ENCODE measurements at regions not wholly inside any gene's neighbourhood (a gene's known extent, or its start where the extent isn't known, plus 50 kb on each side); places are given as distances from the start of the nearest gene placed in this dataset.

GRCh38 chr12:126908765-126909142, 1358.2 kb upstream of the TMEM132C start:
- TF ChIP-seq GATA2 (IDR thresholded peaks at IDR 0.05; ENCODE audit: low read depth, low read length), result no peak
- no peak for TF ChIP-seq GATA3 (IDR thresholded peaks at IDR 0.05; ENCODE audit: low read depth, low read length)

Measured in SH-SY5Y (cell line).